ENCODE measurements at regions not wholly inside any gene's neighbourhood (a gene's known extent, or its start where the extent isn't known, plus 50 kb on each side); places are given as distances from the start of the nearest gene placed in this dataset.

DNA sequence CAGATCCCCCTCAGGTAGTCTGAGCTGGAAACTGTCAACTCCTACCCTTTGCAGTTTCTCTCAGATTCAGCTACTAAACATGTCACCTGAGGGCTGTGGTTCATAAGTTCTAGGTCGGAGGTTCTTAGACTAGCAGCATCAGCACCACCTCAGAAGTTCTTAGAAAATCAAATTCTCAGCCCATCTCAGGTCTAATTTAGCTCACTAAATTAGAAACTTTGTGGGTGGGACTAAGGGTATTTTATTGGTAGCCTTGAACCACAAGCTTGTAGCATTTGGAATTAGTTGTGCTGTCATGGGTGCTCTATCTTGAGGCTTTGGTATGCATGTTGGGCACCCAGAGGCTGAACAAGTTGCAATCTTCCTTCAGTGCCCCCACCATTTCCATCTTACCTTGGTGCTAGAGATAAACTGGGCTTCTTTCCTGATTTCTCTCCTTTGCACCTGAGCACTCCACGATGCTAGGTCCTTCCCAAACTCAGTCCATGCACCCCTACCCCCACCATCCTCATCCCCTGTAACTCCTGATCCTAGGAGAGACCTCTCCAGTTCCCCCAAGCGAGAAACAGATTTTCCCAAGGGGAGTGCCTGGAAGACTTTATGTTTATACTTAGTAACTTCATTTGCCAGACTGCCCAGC is 54.2 kb downstream of the S1PR1 start:
- DNase-seq, result no peak

DNA sequence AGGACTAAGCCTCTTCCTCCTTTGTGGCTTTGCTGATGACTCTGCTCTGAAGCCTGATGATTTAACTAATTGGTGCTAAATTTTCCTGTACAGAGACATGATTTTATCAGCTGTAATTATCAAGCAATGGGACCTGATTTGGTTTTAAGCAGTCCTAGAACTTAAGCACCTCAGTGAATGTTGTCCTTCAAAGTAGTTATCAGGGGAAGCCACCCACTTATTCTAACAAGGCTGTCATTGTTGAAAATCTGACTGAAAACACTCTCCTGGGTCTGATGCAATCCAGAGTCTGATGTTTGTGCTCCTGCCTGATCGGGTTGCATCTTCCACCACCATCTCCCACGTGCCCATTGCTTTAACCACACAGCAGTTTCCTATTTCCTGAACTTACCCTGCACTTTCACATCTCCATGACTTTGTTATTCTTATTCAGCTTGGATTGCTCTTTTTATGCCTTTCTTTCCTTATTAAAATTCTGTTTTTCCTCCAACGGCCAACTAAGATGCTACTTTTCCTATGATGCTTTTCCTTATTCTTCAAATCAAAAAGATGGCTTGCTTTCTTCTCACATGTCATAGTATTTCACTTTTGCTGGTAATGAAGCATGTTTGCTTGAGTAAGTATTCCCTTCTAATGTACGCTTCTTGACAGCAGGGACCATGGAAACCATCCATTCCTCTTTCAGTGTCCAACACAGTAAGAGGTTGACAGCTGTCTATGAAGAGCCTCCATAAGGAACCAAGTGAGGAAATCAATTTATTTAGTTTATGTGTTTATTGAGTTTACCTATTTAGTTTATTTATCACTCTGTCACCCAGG is 55.0 kb downstream of the S1PR1 start:
- no peak for DNase-seq

DNA sequence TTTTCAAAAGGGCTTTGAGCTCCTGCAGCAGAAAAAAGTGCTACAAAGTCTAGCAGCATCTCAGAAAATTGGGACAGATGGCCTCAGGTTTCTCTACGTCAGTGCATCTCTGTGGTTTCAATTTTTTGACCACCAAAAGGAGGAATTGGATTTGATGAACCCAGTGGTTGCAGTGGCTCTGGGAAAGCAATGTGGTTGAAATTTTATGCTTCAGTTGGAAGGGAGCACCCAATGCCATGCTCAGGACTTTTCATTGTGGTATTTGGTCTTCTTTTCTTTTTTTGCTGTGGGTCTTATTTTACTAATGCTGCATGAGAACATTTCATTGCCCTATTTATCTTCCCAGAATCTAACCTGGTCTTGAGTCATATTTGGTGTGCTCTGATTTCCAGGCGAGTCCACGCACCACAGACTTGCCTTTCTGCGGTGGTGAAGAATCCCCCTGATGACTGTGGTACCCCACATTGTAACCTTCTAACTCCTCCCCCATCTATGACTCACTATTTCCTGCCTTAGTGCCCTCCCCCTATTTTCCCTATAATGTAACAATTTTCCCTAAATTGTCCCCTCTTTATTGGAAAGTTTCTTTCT is 56.7 kb downstream of the S1PR1 start:
- no peak for DNase-seq

DNA sequence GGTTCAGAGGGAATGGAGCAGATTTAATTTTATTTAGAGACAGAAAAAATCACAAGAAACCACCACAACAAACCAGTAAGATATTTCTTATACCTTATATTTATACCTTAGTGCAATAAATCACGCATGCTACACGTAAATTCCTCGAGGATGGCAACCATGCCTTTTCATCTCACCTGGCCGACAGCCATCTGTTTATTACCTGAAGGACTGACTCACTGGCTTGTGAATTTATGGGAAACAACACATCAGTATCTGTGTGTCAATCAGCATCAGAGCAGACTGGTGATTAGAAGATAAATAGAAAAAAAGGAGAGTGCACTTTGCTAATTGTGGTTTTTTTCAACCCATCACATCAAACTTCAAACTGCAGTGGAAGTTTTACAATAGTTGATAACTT is 58.4 kb downstream of the S1PR1 start:
- no peak for DNase-seq

DNA sequence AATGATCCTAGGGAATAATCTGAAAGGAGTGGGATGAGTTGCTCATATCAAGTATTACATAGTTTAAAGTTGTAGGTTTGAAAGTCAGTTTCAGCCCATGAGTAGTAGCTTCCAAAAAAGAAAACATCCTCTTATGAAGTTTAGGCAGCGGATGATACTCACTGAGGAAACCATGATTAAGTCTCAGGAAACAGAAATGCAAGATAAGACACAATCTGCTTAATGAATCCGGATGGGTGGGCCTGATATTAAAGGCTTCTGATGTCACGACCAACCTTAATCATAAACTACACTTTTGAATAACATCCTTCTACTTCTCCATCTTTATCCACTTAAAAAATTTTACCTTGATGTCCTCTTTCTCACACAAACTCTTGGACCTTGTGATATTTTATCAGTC is 61.8 kb downstream of the S1PR1 start:
- DNase-seq, result no peak

DNA sequence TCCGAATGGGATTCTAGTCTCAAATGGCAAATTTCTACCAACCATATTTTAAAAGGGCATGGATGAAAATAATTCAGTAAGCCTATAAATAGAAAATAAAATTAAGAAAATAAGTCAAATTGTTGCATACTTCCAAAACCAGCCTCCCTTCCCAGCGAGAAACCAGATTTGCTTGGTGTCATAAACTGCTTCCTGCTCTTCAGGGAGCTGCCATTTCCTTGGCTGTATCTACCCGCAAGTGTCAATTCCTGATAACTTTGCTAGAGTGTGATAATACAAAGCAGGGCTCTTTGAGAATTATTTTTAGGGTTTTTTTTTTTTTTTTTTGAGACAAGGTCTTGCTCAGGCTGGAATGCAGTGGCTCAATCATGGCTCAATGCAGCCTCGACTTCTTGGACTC is 62.3 kb downstream of the S1PR1 start:
- DNase-seq, result no peak

DNA sequence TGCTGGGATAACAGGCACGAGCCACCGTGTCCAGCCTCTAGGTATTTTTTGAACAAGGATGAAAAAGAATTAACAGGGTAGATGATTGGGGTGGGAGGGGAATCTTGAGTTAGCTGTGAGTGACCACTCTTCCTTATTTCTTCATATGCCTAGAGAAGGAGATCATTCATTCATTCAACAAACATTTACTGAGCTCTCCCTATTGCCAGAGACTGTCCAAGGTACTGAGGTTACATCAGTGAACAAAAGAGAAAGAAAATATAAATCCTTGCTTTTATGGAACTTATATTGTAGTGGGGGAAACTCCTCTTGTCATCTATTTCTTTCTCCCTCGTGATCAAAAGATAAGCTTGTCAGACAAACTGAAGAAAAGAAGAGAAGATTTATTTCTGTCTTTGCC is 62.9 kb downstream of the S1PR1 start:
- DNase-seq, result no peak

DNA sequence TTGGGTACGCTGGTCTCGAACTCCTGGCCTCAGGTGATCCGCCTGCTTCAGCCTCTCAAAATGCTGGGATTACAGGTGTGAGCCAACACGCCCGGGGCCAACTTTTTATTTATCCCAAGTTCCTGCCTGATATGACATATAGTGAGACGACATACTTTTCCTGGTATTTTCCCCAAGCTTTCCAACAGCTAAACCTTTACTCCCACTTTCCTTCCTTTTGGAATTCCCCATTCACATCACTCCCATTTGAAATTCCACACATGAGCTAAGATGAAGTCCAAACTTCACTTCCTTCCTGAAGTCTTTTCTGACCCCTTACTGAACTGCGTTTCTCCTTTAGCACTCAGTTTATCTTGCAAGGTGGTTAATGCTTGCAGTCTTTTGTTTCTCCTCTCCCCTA is 64.1 kb downstream of the S1PR1 start:
- DNase-seq, result no peak

DNA sequence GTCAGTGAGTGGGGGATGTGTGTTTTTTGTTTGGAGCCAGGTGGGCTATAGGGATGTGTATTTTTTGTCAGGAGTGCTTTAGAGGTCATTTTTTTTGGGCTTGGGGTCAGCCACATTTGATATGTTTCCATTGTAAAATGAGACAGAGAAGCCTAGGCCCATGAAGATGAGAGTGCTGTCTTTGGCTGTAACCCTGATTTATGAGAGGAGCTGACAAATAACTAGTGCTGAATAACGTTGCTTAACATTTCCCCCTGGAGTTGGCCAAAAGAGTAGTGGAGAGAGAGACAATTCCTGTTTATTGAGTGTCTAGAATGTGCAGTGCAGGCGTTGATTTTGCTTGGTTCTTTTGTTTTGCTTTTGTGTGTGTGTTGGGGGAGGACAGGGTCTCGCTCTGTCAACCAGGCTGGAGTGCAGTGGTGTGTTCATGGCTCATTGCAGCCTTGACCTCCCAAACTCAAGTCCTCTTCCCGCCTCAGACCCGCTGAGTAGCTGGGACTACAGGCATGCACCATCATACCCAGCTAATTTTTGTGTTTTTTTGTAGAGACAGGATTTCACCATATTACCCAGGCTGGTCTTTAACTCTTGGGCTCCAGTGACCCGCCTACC is 64.7 kb downstream of the S1PR1 start:
- no peak for DNase-seq

DNA sequence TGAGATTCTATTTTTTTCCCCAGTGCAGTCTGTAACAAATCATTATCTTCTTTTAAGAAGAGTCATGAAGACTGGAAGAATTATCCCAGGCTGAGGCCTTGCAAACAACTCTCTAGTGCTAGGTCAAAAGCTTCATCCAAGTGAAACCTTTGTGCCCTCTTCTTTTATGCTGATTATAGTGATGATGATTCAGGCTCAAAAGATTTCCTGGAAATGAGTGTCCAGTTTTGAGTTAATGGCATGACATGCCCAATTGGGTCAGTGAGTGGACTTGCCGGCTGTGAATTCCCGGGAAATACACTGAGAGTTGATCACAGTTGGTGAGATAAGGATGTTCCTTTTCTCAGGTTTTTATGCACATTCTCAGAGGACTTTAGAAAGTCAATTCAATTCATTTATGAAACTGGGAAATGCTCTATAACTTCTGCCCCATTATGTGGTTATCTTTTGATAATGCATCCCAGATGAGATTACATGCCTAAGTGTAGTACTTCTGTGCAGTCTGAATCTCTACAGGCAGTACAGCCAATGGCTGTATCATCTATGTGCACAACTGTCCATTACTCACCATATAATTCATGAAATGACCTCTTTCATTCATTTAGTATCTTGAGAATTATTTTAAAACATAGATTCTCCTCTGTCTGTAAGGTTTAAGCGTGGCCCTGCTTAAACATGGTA is 66.2 kb downstream of the S1PR1 start:
- DNase-seq, result no peak

DNA sequence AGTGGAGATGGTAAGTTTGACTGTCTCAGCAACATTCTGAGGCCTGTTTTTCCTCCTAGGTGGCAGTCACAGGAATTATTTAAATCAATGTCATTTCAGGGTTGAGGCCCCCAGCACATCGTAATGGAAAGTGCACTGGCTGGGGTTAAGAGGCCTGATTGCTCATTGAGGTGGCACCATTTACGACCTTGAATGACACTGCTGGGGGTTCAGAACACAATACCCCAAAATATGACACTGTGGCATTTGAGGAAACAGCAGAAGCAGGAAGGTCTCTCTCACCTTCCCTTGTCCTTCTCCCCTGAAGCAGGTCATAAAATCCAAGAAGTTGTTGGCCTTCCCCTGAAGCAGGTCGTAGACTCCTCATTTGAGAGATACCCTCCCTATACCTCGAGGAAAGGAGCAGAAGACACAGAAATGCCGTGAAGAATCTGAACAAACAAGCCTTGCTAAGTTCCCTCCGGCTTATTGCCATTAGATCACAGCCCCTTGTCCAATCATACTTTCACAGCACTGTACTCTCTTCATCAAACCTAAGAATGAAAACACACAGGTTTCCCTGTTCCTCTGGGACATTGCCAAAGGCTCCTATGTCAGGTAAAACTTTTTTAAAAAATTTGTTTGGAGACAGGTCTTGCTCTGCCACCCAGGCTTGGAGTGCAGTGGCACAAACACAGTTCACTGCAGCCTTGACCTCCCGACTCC is 71.3 kb downstream of the S1PR1 start:
- no peak for DNase-seq

DNA sequence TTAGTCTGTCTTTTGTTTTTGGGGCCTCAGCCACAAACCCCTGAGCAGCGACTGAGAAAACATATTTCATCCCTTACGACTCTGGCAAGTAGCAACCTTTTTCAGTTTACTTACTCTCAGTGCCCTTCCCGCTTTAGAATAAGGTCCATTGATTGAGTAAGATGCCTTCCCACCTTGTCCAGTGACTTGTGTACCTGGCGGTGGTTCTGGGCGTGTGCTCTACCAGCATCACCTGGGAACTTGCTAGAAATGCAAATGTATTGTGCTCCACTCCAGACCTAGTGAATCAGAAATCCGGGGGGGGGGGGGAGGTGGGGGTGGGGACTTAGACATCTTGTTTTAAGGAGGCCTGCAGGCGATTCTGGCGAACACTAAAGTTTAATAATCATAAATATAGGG is 72.1 kb downstream of the S1PR1 start:
- no peak for DNase-seq

DNA sequence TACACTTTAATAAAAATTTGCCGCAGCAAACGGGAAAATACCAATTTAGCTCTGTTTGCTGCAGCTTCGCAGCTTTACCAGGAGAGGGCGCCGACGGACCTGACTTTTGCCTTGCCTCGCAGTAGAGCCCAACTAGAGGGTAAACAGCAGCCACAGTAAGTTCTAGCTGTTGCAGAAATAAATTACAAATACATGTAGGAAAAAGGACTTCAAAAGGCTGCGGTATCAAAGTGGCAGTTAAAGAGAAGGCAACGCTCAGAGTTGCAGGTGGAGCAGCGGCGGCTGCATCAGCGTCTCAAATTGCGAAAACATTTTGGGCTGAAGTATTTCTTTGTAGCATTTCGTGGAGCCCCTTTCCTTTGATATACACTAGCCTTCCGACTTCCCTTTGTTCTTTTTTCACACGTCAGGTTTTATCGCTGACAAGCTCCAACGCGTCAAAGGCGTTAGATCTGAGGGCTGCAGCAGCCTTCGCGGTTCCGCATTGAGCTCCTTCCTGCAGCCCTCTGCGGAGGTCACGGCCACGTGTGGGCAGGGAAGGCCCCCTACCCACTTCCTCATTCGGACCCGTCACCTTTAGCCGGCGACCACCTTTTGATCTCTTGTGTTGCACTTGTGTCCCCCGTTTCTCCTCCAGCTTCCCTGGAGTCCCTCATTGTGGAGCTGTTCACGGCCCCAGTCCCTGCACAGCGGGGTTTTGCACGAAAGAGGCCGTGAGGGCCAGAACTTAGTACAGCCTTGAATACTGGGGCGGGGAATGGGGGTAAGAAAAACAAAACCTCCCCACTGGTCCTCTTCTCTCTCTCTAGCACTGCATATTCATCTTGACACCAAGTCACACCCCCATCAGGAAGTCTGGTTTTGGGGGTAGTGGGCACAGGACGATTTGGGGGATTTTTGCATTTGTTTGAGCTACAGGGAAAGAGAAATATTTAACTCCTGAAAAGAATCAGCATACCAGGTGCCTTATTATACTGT is 72.8 kb downstream of the S1PR1 start:
- DNase-seq, result peak; percentile 35 to 68

DNA sequence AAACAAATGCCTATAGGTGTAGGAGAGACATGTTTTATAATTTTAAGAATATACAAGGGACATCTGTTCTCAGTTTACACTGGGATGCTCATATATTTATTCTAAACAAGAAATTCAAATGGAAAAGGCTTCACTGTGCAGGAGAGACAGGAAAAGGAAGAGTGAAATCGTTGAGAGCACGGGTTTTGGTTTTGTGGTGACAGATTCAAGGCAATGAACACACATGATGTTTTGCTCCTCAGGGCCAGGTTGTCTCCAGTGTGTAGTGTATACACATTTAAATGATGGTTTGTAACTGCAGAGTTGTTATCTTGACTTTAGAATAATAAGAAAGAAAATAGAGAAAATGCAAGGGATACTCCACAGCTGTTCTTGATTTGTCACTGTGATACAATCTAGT is 73.7 kb downstream of the S1PR1 start:
- no peak for DNase-seq

DNA sequence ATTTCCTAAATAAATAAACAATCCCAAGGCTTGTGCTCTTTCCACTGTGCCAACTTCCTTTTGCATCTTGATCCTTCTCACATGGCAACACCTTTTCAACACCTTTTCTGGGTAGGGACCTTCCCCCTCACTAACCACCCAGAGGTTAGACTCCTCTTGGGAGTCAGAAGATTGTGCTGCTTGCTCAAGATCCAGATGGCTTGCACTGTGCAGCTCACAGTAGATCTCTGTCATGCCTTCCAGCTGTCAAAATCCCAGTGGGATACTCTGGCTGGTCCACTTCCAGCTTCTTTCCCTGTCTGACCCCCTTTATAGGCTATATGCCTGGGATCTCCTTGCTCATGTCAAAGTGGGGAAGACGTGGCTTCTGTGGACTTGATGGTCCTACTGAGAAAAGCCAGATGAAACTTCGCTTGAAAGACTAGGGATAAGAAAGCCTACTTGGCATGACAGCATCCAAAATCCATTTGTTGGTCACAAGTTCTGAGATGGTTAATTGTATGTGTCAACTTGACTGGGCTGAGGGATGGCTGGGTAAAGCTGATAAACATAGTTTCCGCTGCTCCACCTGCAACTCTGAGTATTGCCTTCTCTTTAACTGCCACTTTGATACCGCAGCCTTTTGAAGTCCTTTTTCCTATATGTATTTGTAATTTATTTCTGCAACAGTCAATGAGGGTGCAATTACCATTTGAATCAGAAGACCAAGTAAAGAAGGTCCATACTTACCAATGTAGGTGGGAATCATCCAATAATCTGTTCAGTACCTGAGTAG is 74.5 kb downstream of the S1PR1 start:
- no peak for DNase-seq

DNA sequence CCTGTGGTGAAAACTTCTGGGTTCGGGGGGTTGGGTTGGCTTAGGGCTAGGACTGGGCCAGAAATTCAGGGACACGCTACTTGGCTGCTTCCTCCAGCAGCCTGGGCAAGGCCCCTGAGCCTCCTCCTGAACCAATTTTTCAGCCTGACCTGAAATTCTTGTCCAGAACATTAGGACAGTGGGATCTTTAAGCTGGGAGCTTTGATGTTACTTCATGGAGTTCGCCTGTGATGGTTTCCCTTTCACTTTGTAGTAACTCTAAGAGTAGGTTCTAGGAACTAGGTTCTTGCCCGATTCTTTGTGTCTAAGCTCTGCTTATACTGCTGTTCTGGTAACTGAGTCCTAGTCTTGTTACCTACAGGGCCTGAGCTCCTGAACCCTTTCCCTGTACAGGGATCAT is 75.3 kb downstream of the S1PR1 start:
- no peak for DNase-seq

DNA sequence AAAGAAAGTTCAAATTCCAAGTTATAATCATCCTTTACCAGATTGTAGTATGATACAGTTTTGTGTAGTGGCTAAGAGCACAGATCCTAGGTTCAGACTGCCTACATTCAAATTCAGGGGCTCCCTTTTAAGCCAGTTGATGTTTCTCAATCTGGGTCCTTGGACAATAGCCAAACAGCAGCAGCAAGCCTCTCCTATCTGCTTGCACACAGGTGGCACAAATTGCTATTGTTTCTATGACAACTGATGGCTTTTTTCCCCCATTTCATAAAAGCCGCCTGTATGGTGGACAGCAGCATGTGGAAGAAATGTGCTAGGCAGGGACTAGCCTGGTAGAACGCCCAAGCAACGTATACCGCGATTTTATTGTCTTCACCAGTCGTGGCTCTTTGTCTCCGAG is 76.5 kb downstream of the S1PR1 start:
- DNase-seq, result no peak

DNA sequence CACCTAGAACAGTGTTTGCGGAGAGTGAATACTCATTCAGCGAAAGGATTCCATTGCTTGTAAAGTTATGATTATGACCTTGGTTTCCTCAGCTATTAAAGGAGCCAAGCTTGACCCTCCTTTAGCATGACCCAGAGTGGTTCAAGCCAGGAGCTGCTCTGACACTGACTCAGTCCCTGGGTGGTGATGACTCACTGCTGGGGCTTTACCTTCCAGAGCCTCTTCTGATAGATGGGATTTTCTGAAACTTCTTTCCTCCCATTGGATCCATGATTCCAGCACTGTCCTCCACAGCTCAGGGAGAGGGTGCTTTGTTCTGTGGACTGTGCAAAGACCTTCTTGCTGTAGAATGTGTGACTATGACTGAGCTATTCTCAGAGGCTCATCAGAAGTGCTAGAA is 77.4 kb downstream of the S1PR1 start:
- no peak for DNase-seq

DNA sequence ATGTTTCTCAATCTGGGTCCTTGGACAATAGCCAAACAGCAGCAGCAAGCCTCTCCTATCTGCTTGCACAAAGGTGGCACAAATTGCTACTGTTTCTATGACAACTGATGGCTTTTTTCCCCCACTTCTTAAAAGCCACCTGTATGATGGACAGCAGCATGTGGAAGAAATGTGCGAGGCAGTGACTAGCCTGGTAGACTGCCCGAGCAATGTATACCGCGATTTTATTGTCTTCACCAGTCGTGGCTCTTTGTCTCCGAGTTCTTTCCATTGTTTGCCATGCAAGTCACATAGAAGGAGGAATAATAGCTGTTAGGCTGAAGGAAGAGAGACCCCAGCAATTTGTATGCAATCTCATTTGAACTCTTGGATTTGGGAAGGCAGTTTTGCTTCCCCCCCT is 79.4 kb downstream of the S1PR1 start:
- DNase-seq, result no peak

DNA sequence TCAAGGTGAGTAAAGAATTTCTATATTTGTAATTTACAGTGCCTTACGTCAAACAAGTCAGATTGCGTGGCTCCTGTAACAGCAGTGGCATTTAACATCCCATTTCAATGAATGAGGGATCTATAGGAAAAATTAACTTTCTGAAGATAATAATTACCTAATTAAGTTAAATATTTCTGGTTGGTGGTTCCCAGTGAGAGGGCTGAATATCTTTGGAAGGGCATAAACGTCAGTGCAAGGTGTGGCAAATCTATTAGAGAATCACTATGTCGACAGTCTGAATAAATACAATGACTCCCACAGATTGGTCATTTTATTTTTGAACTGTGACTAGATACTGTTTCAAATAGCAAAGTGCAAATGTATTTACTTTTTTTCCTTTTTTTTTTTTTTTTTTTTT is 80.0 kb downstream of the S1PR1 start:
- no peak for DNase-seq

DNA sequence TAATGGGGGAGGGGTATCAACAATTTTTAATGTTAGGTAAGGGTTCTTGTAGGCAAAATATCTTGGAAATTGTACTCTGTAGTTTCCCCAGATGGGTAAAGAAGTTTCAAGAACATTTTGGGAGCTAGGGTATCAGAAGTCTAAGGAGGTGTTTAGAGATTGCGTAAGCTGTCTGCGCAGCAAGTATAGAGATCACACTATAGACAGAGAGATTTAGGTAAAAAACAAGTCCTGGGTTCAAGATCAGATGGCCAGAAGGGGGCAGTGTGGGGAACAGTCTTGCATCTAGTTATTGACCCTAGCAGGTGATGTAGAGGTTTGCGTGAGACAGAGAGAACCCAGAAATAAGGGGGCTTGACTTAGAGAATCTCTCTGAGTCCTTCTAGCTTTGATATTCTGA is 80.8 kb downstream of the S1PR1 start:
- no peak for DNase-seq

Data from NCI-H446 (cell line).